Chondrocyte (in vitro differentiated cells): ENCODE measurements at regions not wholly inside any gene's neighbourhood (a gene's known extent, or its start where the extent isn't known, plus 50 kb on each side); places are given as distances from the start of the nearest gene placed in this dataset.

Experiments used
- DNase-seq: peaks from one replicate; pipeline ENCODE4 v3.0.0; 2021; ENCODE audit warnings: mixed read lengths, low spot score
- H3K27ac Mint-ChIP-seq: one replicate; pipeline ENCODE4 v1.8.0; 2021; ENCODE audit warnings: mild to moderate bottlenecking, moderate library complexity, mixed read lengths; ENCODE audit not compliant: unreplicated experiment
- H3K27me3 Mint-ChIP-seq: 2 replicates; pipeline ENCODE4 v1.8.0; 2021; ENCODE audit warnings: low read depth, mixed read lengths
- H3K36me3 Mint-ChIP-seq: 2 replicates; pipeline ENCODE4 v1.8.0; 2021; ENCODE audit warnings: low read depth, mixed read lengths
- H3K4me1 Mint-ChIP-seq: 2 replicates; pipeline ENCODE4 v1.8.0; 2021; ENCODE audit warnings: low read depth, mild to moderate bottlenecking, mixed read lengths
- H3K4me3 Mint-ChIP-seq: one replicate; pipeline ENCODE4 v1.8.0; 2021; ENCODE audit warnings: mild to moderate bottlenecking, moderate library complexity, mixed read lengths; ENCODE audit not compliant: unreplicated experiment
- H3K9me3 Mint-ChIP-seq: 2 replicates; pipeline ENCODE4 v1.8.0; 2021; ENCODE audit warnings: low read depth, mixed read lengths
- microRNA-seq: library from miRNA; unstranded; fragments of <30 nt; microRNA quantifications from one replicate; pipeline ENCODE4 v1.2.0, GENCODE V29; 2020; ENCODE audit warnings: borderline number of aligned reads
- TF ChIP-seq, protein P1 (sequence below): fragments of 200-600 bp; sonication (generic); IDR thresholded peaks from 2 replicates; pipeline ENCODE4 v1.5.0; 2021; ENCODE audit warnings: antibody characterized with exemption, mild to moderate bottlenecking, moderate library complexity

- Mint-ChIP-seq H3K36me3 (peaks cover 6% of the 10 kb centered on the region), H3K27me3 (no peaks in the 10 kb centered on the region), H3K4me1 (peaks cover 34% of the 10 kb centered on the region), H3K27ac (peak overlapping the region; percentile 2), H3K9me3 (no peaks in the 10 kb centered on the region), H3K4me3 (no peak overlapping the region)
- DNase-seq = no peak
- TF ChIP-seq, protein P1, sequence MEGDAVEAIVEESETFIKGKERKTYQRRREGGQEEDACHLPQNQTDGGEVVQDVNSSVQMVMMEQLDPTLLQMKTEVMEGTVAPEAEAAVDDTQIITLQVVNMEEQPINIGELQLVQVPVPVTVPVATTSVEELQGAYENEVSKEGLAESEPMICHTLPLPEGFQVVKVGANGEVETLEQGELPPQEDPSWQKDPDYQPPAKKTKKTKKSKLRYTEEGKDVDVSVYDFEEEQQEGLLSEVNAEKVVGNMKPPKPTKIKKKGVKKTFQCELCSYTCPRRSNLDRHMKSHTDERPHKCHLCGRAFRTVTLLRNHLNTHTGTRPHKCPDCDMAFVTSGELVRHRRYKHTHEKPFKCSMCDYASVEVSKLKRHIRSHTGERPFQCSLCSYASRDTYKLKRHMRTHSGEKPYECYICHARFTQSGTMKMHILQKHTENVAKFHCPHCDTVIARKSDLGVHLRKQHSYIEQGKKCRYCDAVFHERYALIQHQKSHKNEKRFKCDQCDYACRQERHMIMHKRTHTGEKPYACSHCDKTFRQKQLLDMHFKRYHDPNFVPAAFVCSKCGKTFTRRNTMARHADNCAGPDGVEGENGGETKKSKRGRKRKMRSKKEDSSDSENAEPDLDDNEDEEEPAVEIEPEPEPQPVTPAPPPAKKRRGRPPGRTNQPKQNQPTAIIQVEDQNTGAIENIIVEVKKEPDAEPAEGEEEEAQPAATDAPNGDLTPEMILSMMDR = no peak
These were observed 51.5 kb upstream of the PPARA start for GRCh38 chr22:46098525-46099475.

GRCh38 chr22:46099740-46100139 lies 50.6 kb upstream of the PPARA start:
- no peaks in the 10 kb centered on the region for H3K27me3 Mint-ChIP-seq
- no peak for DNase-seq
- H3K4me1 Mint-ChIP-seq = peaks cover 29% of the 10 kb centered on the region
- peaks cover 6% of the 10 kb centered on the region for H3K36me3 Mint-ChIP-seq
- no peak overlapping the region for H3K4me3 Mint-ChIP-seq
- TF ChIP-seq, protein P1 = peak; percentile 42
- peak overlapping the region; percentile 17 for H3K27ac Mint-ChIP-seq
- H3K9me3 Mint-ChIP-seq = no peaks in the 10 kb centered on the region

DNA sequence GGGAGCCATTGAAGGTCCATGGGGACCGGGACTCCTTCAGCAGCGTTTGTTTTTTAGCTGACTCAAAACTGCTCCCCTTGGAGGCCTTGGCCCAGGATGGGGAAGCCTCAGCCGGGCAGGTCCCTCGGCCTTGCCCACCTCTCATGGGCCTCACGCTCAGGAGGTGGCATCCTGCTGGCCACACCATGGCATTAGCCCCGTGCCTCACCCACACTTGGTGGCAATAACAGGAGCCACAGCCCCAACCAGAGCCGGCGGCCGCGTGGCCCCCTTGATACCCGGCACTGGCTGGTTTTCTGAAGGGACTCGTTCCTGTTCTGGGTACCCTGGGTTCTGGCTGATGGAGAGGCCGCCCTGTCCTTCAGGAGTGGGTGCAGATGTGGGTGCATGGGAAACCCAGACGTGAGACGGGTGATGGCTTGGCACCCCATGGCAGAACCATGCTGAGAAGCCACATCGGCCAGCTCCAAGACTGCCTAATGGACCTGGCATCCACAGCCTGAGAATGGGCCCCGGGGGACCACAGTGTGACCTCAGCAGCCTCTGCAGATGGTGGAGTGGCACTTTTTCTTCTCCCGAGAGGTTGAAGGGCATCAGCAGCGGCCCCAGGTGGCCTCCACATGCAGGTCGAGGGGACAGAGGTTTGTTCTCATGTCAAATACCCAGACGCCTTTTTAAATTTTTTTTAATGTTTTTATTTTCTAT lies 49.8 kb upstream of the PPARA start:
- H3K36me3 Mint-ChIP-seq = peaks cover 6% of the 10 kb centered on the region
- H3K27me3 Mint-ChIP-seq = no peaks in the 10 kb centered on the region
- TF ChIP-seq, protein P1 = no peak
- H3K4me1 Mint-ChIP-seq = peaks cover 37% of the 10 kb centered on the region
- no peak overlapping the region for H3K27ac Mint-ChIP-seq
- H3K9me3 Mint-ChIP-seq = no peaks in the 10 kb centered on the region
- no peak overlapping the region for H3K4me3 Mint-ChIP-seq
- no peak for DNase-seq

Small RNA genes in the stretch of these regions (microRNA-seq; reads per million reads assigned to microRNA genes)
- gene MIR3619 = 4.4 reads per million
